Activated T-helper 2 cell treated with anti-CD3 and anti-CD28 coated beads, Interferon-gamma antibody, Interleukin-2, Interleukin-4, amounts not matched to agents 10 μg/mL and 5 μg/mL and 100 μg/mL, durations not matched to agents 14 hours and 24 hours and 36 hours (primary cell): ENCODE measurements at regions not wholly inside any gene's neighbourhood (a gene's known extent, or its start where the extent isn't known, plus 50 kb on each side); places are given as distances from the start of the nearest gene placed in this dataset.
"Not testable (repeated sequence)": the region's sequence is repeated elsewhere in the genome, so short reads cannot be mapped to it uniquely, and the experiment has no call there.

Experiments
- DNase-seq: peaks from one replicate; pipeline ENCODE4 v3.0.0; 2021; ENCODE audit warnings: low spot score
- H3K27ac Mint-ChIP-seq: one replicate; pipeline ENCODE4 v1.8.0; 2021; ENCODE audit warnings: mixed read lengths
- H3K27me3 Mint-ChIP-seq: one replicate; pipeline ENCODE4 v1.8.0; 2021; ENCODE audit warnings: low read depth, mixed read lengths
- H3K36me3 Mint-ChIP-seq: one replicate; pipeline ENCODE4 v1.8.0; 2021; ENCODE audit warnings: low read depth, mixed read lengths
- H3K4me1 Mint-ChIP-seq: one replicate; pipeline ENCODE4 v1.8.0; 2021; ENCODE audit warnings: low read depth, mixed read lengths
- H3K4me3 Mint-ChIP-seq: one replicate; pipeline ENCODE4 v1.8.0; 2021; ENCODE audit warnings: low read depth, mild to moderate bottlenecking, moderate library complexity, mixed read lengths
- H3K9me3 Mint-ChIP-seq: one replicate; pipeline ENCODE4 v1.8.0; 2021; ENCODE audit warnings: mixed read lengths
- intact Hi-C: fragments of 100-400 bp; cut with micrococcal nuclease; formaldehyde crosslinking; loops from one replicate; pipeline ENCODE4 v1.15.1; 2023

DNA sequence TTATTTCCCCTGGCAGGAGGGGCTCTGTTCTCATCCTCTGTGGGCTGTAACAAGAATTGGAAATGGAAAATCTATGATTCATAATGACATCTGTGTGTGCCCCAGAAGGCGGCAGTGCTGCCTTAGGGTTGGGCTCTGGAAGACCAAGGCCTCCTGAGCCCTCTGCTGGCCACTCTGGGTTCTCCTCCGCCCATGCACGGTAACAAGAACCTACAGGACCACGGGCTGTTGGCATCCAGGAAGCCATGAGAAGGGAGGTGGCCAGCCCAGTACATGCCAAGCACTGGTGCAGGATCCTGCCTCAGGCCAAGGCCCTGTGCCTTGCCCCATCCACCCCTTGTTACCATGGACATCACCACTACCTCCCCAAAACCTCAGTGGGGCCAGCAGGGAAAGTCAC, 454.2 kb downstream of the TP53TG3F start:
- H3K36me3 Mint-ChIP-seq, H3K9me3 Mint-ChIP-seq, H3K4me1 Mint-ChIP-seq, H3K4me3 Mint-ChIP-seq, DNase-seq, intact Hi-C loops, H3K27me3 Mint-ChIP-seq, H3K27ac Mint-ChIP-seq: not testable (repeated sequence)

DNA sequence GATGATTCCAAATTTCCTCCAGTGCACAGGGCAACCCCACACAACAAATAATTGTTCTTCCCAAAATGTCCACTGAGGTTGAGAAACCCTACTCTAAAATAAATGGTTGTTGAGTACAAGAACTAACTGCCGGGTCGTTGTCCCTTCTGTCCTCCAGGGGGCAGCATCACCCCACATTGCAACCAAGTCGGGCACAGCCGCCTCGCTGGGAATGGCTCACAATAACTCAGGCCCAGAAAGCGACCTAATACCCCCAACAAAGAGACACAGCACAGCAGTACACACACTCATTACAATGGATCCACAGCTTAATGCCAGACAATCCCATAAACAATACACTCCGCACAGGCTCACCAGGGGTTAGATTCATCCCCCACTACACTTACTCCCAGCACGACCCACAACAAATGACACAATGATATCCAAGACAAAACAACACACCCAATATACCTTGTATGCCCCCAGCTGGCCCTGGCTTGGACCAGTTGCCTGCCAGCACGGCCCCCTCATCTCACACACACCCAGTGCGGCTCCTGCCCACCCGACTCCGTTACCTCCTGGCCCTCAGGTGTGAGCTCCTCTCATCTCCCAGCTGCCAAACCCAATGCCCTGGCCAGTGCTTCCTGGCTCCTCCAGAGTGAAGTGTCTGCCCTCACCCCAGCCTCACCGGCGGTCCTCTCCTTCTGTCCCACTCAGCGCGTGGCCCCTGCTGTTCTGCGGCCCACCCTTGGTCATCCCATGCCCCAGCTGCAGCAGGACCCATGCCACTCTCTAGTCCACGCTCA, 461.5 kb downstream of the TP53TG3F start:
- H3K27ac Mint-ChIP-seq, intact Hi-C loops, H3K27me3 Mint-ChIP-seq, H3K4me3 Mint-ChIP-seq, H3K4me1 Mint-ChIP-seq, H3K9me3 Mint-ChIP-seq, H3K36me3 Mint-ChIP-seq, DNase-seq: not testable (repeated sequence)

DNA sequence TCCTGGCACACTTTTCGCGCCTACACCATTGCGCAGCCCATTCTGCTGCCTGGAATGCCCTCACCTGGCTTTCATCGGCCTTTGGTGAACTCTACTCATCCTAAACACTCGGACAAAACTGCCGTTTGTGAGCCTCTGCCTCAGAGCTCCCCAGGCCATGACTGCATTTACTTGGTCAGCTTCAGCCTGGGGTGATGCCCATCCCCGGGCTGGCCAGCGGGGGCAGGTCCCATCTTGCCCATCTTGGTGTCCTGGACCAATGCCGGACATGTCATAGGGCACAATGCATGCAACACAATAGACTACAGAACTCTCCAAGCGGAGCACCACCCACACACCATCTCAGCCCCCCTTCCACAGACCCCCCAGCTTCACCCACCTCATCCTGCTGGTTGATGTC, 463.5 kb downstream of the TP53TG3F start:
- H3K36me3 Mint-ChIP-seq, H3K27ac Mint-ChIP-seq, H3K9me3 Mint-ChIP-seq, H3K27me3 Mint-ChIP-seq, DNase-seq, H3K4me3 Mint-ChIP-seq, H3K4me1 Mint-ChIP-seq, intact Hi-C loops: not testable (repeated sequence)

DNA sequence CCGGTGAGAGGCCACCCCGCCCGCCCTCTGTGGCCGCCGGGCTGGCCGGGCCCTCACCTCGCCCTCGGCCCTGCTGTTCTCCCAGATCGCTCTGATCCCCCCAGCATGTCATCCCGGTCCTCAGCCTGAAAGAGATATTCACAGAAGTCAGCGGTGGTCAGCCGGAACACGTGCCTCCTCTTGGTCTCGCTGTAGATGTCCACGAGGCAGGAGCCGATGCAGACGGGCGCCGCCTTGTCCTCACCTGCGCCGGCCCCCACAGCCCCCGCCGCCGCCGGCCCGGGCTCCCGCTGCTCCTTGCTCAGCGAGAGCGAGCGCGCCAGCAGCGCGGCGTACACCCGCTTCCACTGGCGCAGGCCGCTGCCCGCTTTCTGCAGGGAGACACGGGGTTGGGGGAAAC, 468.6 kb downstream of the TP53TG3F start:
- H3K27ac Mint-ChIP-seq, intact Hi-C loops, H3K4me3 Mint-ChIP-seq, H3K36me3 Mint-ChIP-seq, H3K4me1 Mint-ChIP-seq, DNase-seq, H3K9me3 Mint-ChIP-seq, H3K27me3 Mint-ChIP-seq: not testable (repeated sequence)

DNA sequence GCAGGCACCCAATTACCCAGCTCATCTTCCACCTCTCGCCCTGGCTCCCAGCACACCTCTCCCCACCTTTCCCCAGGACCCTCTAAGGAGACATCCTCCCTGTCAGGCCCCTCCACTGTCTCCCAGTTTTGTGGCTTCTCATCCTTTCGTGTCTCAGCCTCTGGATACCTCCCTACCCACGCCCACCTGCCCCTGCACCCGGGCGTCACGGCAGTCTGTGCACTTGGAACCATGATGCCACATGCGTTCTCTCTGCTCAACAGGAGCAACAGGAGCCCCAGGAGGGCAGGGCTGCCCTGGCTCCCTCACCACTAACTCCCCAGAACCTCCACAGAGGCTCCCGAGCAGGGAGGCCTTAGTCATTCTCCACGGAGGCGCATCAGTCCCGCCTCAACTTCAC, 472.8 kb downstream of the TP53TG3F start:
- intact Hi-C loops, H3K27ac Mint-ChIP-seq: not testable (repeated sequence)

DNA sequence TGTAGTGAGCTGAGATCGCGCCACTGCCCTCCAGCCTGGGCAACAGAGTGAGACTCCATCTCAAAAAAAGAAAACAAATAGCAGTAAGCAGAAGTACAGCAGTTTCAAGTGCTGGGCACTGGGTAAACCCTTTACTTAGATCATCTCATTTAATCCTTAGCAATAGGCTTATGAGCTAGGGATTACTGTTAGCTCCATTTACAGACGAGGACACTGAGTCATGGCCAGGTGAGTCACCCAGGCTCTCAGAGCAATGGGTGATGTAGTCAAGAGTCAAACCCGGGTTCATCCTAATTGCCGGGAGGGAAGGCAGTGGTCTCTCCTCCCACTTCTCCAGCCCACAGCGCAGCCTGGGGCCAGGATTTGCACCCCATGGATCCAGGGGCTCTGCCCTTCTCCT, 473.6 kb downstream of the TP53TG3F start:
- intact Hi-C loops, H3K36me3 Mint-ChIP-seq, H3K4me1 Mint-ChIP-seq, H3K27ac Mint-ChIP-seq, H3K27me3 Mint-ChIP-seq, H3K9me3 Mint-ChIP-seq, H3K4me3 Mint-ChIP-seq, DNase-seq: not testable (repeated sequence)

More for the DNA sequence above, 472.8 kb downstream of the TP53TG3F start:
- H3K4me1 Mint-ChIP-seq, H3K9me3 Mint-ChIP-seq, H3K27me3 Mint-ChIP-seq, H3K36me3 Mint-ChIP-seq, H3K4me3 Mint-ChIP-seq, DNase-seq: not testable (repeated sequence)

DNA sequence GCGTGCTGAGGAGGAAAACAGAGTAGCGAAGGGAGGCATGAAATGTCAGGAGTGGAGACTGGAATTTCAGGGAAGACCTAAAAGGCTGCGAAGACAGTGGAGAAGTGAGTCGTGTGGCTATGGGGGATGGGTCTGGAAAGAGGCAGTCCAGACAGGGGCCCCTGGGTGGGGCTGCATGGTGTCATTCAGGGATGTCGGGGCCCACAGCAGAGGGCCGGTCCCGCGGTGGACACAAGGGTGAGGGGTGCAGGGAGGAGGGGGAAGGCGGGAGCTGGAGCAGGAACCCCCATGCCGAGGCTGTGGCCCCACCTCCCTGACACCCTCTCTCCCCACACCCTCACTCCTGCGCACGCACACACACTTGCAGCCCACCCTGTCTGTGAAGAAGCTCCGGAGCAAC, 476.4 kb downstream of the TP53TG3F start:
- H3K27me3 Mint-ChIP-seq, intact Hi-C loops, H3K4me3 Mint-ChIP-seq, H3K27ac Mint-ChIP-seq, H3K9me3 Mint-ChIP-seq, H3K4me1 Mint-ChIP-seq, H3K36me3 Mint-ChIP-seq, DNase-seq: not testable (repeated sequence)

DNA sequence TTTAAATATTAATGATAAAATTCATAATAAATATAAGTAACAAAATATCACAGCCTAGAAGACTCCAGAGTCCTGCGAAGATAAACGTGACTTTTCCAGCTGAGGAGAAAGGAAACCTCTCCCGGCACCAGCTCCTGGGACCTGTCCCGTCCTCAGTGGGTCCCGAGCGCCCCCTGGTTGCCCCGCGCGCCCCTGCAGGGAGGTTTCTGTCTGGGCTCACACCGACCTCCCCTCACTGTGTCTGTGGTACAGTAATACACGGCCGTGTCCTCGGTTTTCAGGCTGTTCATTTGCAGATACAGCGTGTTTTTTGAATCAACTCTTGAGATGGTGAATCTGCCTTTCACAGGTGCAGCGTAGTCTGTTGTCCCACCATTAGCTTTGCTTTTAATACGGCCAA, 478.7 kb downstream of the TP53TG3F start:
- DNase-seq, H3K9me3 Mint-ChIP-seq, H3K4me1 Mint-ChIP-seq, H3K4me3 Mint-ChIP-seq, H3K27me3 Mint-ChIP-seq, H3K27ac Mint-ChIP-seq, intact Hi-C loops, H3K36me3 Mint-ChIP-seq: not testable (repeated sequence)

DNA sequence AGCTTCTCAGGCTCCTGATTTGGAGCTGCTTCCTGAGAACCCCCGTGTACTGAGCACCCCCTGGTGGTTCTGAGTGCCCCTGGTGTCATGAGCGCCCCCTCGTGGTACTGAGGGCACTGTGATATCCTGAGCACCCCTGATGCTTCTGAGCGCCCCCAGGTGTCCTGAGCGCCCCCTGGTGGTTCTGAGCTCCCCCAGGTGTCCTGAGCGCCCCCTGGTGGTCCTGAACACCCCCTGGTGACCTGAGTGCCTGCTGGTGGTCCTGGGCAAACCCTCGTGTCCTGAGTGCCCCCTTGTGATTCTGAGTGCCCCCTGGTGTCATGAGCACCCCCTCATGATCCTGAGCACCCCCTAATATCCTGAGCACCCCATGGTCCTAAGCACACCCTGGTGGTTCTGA, 502.1 kb downstream of the TP53TG3F start:
- H3K36me3 Mint-ChIP-seq, DNase-seq, intact Hi-C loops, H3K27me3 Mint-ChIP-seq, H3K4me3 Mint-ChIP-seq, H3K4me1 Mint-ChIP-seq, H3K9me3 Mint-ChIP-seq, H3K27ac Mint-ChIP-seq: not testable (repeated sequence)

DNA sequence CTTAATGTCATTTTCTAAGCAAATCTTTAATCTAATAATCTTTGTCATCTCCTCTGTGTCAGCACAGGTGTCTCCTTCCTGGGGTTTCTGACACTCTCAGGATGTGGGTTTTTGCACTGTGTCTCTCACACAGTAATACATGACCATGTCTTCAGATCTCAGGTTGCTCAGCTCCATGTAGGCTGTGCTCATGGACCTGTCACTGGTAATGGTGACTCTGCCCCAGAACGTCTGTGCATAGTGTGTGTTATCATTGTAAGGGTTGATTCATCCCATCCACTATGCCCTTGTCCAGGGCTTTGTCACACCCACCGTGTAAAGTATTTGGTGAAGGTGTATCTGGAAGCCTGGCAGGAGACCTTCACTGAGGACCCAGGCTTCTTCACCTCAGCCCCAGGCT, 506.1 kb downstream of the TP53TG3F start:
- H3K4me3 Mint-ChIP-seq, intact Hi-C loops, H3K27me3 Mint-ChIP-seq, H3K27ac Mint-ChIP-seq, H3K4me1 Mint-ChIP-seq, H3K36me3 Mint-ChIP-seq, DNase-seq, H3K9me3 Mint-ChIP-seq: not testable (repeated sequence)

DNA sequence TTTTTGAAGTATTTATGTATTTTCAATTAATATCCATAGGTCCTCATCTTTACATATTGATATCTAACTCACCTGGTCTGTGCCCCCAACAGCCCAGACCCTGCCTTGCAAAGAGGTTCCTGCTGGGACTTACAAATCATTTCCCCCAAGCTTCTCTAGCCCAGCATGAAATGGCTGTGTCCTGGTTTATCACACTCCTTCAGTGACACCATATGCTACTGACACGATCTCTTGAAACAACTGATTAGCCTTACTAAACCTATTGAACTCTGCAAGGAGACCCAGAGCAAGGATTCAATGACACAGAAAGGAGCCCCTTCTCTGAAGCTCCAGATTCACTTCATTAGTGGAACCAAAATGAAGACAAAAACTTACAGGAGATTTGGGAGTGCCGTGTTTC, 507.4 kb downstream of the TP53TG3F start:
- H3K4me3 Mint-ChIP-seq, H3K36me3 Mint-ChIP-seq, DNase-seq, H3K4me1 Mint-ChIP-seq, H3K9me3 Mint-ChIP-seq, intact Hi-C loops, H3K27me3 Mint-ChIP-seq, H3K27ac Mint-ChIP-seq: not testable (repeated sequence)

DNA sequence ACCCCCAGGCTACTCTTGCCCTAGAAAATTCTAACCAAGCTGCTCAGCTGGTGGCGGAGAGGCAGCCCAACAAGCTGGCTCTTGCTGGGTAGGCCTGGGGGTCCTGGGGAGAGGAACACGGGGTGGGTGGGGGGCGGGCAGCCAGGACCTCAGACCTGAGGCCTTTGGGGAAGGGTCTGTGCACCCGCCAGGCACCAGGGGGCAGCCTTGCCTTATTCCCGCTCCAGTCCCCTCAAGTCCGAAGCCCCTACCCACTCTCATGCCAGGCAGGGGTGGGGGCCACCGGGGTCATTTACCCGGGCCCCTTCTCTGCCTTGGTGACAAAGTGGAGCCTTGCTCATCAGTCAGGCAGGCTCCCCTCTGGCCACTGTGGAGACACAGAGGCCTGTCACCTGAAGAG, 515.1 kb downstream of the TP53TG3F start:
- H3K4me1 Mint-ChIP-seq, intact Hi-C loops, H3K9me3 Mint-ChIP-seq, H3K36me3 Mint-ChIP-seq, DNase-seq, H3K27ac Mint-ChIP-seq, H3K27me3 Mint-ChIP-seq, H3K4me3 Mint-ChIP-seq: not testable (repeated sequence)

DNA sequence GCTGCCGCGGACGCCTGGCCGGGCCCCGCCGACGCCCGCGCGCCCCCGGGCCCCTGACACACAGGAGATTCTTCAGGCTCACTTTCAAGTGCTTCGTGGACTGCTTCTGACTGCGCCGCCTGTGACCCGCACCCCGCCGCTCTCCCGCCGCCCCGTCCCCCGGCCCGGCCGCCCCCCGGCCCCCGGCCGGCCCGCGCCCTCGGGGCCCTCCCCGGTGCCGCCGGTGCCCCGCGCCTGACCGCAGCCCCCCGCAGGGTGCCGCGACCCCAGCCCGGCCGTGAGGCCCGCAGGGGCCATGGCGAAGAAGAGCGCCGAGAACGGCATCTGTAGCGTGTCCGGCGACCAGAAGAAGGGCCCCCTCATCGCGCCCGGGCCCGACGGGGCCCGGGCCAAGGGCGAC, 516.3 kb downstream of the TP53TG3F start:
- not testable (repeated sequence) for H3K36me3 Mint-ChIP-seq, H3K27ac Mint-ChIP-seq

DNA sequence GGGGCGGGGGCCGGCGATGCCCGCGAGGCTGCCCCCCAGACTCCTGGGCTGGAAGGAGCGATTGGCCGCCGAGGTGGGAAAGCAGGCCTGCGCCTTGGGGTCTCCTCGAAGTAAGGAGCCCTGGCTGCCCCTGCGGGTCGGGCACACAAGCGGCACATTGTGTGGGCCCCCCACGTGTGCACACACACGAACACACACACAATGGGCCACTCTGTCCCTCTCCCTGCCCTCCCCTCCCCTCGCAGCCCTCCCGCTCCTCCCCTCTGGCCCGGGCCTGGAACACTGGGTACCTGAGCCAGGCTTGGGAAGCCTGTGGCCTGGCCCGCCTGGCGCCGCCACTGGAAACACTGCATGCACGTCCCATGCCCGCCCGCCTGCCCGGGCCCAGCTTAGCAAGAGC, 517.1 kb downstream of the TP53TG3F start:
- intact Hi-C loops, H3K9me3 Mint-ChIP-seq, H3K4me3 Mint-ChIP-seq, H3K27me3 Mint-ChIP-seq, H3K36me3 Mint-ChIP-seq, H3K4me1 Mint-ChIP-seq, DNase-seq, H3K27ac Mint-ChIP-seq: not testable (repeated sequence)

More for the DNA sequence above, 516.3 kb downstream of the TP53TG3F start:
- H3K4me1 Mint-ChIP-seq, H3K4me3 Mint-ChIP-seq, intact Hi-C loops, H3K9me3 Mint-ChIP-seq, DNase-seq, H3K27me3 Mint-ChIP-seq: not testable (repeated sequence)
